Left lung (tissue), 4 donors: ENCODE measurements at regions not wholly inside any gene's neighbourhood (a gene's known extent, or its start where the extent isn't known, plus 50 kb on each side); places are given as distances from the start of the nearest gene placed in this dataset.
"Not testable (repeated sequence)": the region's sequence is repeated elsewhere in the genome, so short reads cannot be mapped to it uniquely, and the experiment has no call there.

Experiments
- ATAC-seq: fragments of 200-7000 bp; cut with Tn5 transposase; one replicate; pipeline ENCODE4 v1.9.1; 2020; ENCODE audit warnings: moderate library complexity
- DNase-seq, 4 donors: peaks; one replicate each; pipeline ENCODE4 v3.0.0-alpha.2; 2013 to 2020
- H3K27ac ChIP-seq, 2 donors: fragments of 200-600 bp; sonication (generic) in 1 of 2; one replicate each; pipeline versions ENCODE4 v1.5.0 to v1.8.0; 2020 to 2021
- H3K27me3 ChIP-seq, 2 donors: fragments of 200-600 bp; sonication (generic) in 1 of 2; one replicate each; pipeline versions ENCODE4 v1.5.0 to v1.8.0; 2020 to 2021
- H3K36me3 ChIP-seq, 2 donors: fragments of 200-600 bp; sonication (generic) in 1 of 2; one replicate each; pipeline versions ENCODE4 v1.5.0 to v1.8.0; 2020 to 2021
- H3K4me1 ChIP-seq, 2 donors: fragments of 200-600 bp; one replicate each; pipeline ENCODE4 v1.8.0; 2021
- H3K4me3 ChIP-seq, 2 donors: fragments of 200-600 bp; sonication (generic) in 1 of 2; one replicate each; pipeline versions ENCODE4 v1.5.0 to v1.8.0; 2020 to 2021; ENCODE audit warnings: mild to moderate bottlenecking in 1 of 2
- H3K9me3 ChIP-seq, 2 donors: fragments of 200-600 bp; sonication (generic) in 1 of 2; one replicate each; pipeline versions ENCODE4 v1.5.0 to v1.8.0; 2020 to 2021
- CTCF ChIP-seq, 2 donors: fragments of 200-600 bp; sonication (generic) in 1 of 2; IDR thresholded peaks; one replicate each; pipeline versions ENCODE4 v1.5.0 to v1.8.0; 2021; ENCODE audit warnings: antibody characterized with exemption in 2 of 2
- intact Hi-C, 2 donors: fragments of 100-400 bp; cut with DNase I; formaldehyde crosslinking; loops; one replicate each; pipeline versions ENCODE4 v1.11.2 to v1.14.2; 2022
- donor health status: DM: no; HTN: yes; CAD: no.
- donor health status: DM: no; HTN: no; CAD: no.

GRCh38 chr10:71086439-71087080 is 125.8 kb upstream of the UNC5B start:
- Histone ChIP-seq H3K36me3 (no peaks in the 10 kb centered on the region), H3K9me3 (no peaks in the 10 kb centered on the region), H3K27ac (no peak overlapping the region), H3K4me1 (no peaks in the 10 kb centered on the region), H3K27me3 (peaks cover 0 to 11% of the 10 kb centered on the region in 2 donors), H3K4me3 (no peak overlapping the region)
- no peak for TF ChIP-seq CTCF (IDR thresholded peaks at IDR 0.05)
- ATAC-seq (no peak), DNase-seq (no peak)
- intact Hi-C loops, result no loop called here

- DNase-seq (no peak), ATAC-seq (no peak)
- Histone ChIP-seq H3K36me3 (no peaks in the 10 kb centered on the region), H3K27ac (no peak overlapping the region), H3K27me3 (peaks cover 0 to 11% of the 10 kb centered on the region in 2 donors), H3K4me3 (no peak overlapping the region), H3K9me3 (no peaks in the 10 kb centered on the region), H3K4me1 (no peaks in the 10 kb centered on the region)
- no peak for TF ChIP-seq CTCF (IDR thresholded peaks at IDR 0.05)
- intact Hi-C loops, result no loop called here
These were observed 124.7 kb upstream of the UNC5B start for GRCh38 chr10:71087622-71088021.

- ATAC-seq (no peak), DNase-seq (no peak)
- no peaks in the 10 kb centered on the region for H3K9me3 ChIP-seq
- peaks cover 0 to 11% of the 10 kb centered on the region in 2 donors for H3K27me3 ChIP-seq
- no peak overlapping the region for H3K27ac ChIP-seq
- no peaks in the 10 kb centered on the region for H3K4me1 ChIP-seq
- intact Hi-C loops, result no loop called here
- no peaks in the 10 kb centered on the region for H3K36me3 ChIP-seq
- H3K4me3 ChIP-seq, result no peak overlapping the region
- no peak for TF ChIP-seq CTCF (IDR thresholded peaks at IDR 0.05)
These were observed 124.3 kb upstream of the UNC5B start for GRCh38 chr10:71088054-71088453.

GRCh38 chr10:71088578-71088977 is 123.8 kb upstream of the UNC5B start:
- H3K4me1 ChIP-seq, H3K4me3 ChIP-seq, H3K27ac ChIP-seq, H3K36me3 ChIP-seq, H3K9me3 ChIP-seq, DNase-seq, intact Hi-C loops, ATAC-seq: not testable (repeated sequence)
- H3K27me3 ChIP-seq, result peaks cover 0 to 11% of the 10 kb centered on the region in 2 donors

- Histone ChIP-seq H3K9me3 (no peaks in the 10 kb centered on the region), H3K4me3 (no peak overlapping the region), H3K4me1 (no peaks in the 10 kb centered on the region), H3K27ac (no peak overlapping the region), H3K27me3 (peaks cover 0 to 9% of the 10 kb centered on the region in 2 donors), H3K36me3 (no peaks in the 10 kb centered on the region)
- no peak for DNase-seq
- intact Hi-C loops, result no loop called here
- TF ChIP-seq CTCF (IDR thresholded peaks at IDR 0.05), result no peak
- ATAC-seq, result no peak
These were observed 123.2 kb upstream of the UNC5B start for GRCh38 chr10:71089162-71089561.

- H3K27ac ChIP-seq, result no peak overlapping the region
- no peak overlapping the region for H3K4me3 ChIP-seq
- ATAC-seq (no peak), DNase-seq (no peak)
- TF ChIP-seq CTCF (IDR thresholded peaks at IDR 0.05), result no peak
- intact Hi-C loops, result no loop called here
- peaks cover 0 to 2% of the 10 kb centered on the region in 2 donors for H3K9me3 ChIP-seq
- H3K4me1 ChIP-seq, result no peaks in the 10 kb centered on the region
- no peaks in the 10 kb centered on the region for H3K36me3 ChIP-seq
- peaks cover 0 to 6% of the 10 kb centered on the region in 2 donors for H3K27me3 ChIP-seq
These were observed 122.0 kb upstream of the UNC5B start for GRCh38 chr10:71090330-71090729.
